ENCODE measurements at regions not wholly inside any gene's neighbourhood (a gene's known extent, or its start where the extent isn't known, plus 50 kb on each side); places are given as distances from the start of the nearest gene placed in this dataset.
"Not testable (repeated sequence)": the region's sequence is repeated elsewhere in the genome, so short reads cannot be mapped to it uniquely, and the experiment has no call there.

DNA sequence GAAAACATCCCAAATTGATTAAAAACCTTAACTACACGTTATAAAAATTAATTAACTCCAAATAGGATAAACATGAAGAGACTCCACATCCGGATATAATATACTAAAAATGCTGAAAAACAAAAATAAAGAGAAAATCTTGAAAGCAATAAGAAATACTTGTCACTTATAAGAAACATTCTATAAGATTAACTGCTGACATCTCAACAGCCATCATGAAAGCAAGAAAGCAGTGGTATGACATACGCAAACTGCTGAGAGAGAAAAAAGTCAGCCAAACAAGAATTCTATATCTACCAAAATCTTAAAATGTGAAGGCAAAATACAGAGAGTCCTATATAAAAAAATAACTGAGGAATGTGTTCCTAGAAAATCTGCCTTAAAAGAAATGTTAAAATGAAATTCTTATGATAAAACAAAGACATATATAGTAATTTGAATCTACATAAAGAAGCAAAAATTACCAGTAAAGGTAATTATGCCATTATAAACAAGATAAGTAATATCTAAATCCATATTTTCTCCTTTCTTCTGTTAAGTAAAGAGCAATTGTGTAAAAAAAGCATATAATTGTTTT lies 1851.1 kb downstream of the PCDH9 start:
- no peak for DNase-seq (ENCODE audit: extremely low read depth, low read depth)
- TF ChIP-seq, protein P1, sequence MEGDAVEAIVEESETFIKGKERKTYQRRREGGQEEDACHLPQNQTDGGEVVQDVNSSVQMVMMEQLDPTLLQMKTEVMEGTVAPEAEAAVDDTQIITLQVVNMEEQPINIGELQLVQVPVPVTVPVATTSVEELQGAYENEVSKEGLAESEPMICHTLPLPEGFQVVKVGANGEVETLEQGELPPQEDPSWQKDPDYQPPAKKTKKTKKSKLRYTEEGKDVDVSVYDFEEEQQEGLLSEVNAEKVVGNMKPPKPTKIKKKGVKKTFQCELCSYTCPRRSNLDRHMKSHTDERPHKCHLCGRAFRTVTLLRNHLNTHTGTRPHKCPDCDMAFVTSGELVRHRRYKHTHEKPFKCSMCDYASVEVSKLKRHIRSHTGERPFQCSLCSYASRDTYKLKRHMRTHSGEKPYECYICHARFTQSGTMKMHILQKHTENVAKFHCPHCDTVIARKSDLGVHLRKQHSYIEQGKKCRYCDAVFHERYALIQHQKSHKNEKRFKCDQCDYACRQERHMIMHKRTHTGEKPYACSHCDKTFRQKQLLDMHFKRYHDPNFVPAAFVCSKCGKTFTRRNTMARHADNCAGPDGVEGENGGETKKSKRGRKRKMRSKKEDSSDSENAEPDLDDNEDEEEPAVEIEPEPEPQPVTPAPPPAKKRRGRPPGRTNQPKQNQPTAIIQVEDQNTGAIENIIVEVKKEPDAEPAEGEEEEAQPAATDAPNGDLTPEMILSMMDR (IDR thresholded peaks at IDR 0.05; ENCODE audit: low read depth, low read length) = no peak

DNA sequence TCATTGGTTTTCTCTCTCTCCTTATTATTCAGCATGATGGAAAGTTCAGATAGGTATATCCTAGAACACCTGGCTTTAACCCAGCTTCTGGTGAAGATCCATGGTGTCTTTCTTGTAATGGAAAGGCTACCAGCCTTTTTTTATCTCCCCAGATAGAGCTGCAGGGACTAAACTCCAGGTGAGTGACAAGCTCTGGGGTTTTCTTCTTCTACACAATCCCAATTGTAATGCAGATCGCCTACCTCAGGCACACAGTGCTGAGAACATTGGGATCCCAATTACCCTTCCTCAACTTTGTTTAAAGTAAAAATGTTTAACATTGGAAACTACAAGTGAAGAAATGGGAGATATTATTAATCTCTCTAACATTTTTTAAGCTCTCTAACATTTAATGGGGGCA lies 1851.7 kb downstream of the PCDH9 start:
- TF ChIP-seq, protein P1 (IDR thresholded peaks at IDR 0.05; ENCODE audit: low read depth, low read length) = no peak
- DNase-seq (ENCODE audit: extremely low read depth, low read depth) = no peak

DNA sequence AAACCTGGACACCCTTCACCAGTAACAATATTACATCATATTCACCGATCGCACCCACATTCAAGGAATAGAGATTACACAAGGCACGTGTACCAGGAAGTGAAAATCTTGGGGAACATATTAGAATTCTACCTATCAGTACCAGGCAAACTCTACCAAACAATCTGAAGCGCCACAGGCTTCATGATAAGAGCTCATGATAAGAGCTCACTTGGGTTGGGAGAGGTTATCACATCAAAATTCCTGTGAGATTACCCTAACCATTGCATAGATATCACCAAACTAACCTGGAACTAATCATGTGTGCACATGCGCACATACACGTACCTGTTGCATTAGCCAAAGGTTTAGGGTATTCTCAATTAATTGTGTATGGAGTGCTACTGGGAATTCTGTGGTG lies 1861.3 kb downstream of the PCDH9 start:
- DNase-seq (ENCODE audit: extremely low read depth, low read depth) = no peak
- TF ChIP-seq, protein P1 (IDR thresholded peaks at IDR 0.05; ENCODE audit: low read depth, low read length) = no peak

DNA sequence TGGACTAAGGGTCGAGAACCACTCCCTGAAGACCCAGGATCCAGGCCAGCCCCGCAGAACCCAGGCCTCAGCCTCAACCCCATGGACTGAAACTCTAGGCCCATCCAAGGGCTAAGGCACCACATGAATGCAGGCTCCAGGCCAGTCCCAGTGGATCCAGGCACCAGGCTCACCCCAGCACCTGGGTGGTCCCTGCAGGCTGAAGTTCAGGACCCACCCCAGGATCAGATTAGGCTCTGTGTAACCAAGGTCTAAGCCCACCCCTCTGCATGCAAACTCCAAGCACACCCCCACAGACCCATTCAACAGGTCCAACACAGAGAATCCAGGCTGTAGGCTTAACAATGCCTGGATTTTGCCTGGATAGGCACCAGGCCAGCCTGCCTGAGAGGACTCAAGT lies 1876.2 kb downstream of the PCDH9 start:
- DNase-seq (ENCODE audit: extremely low read depth, low read depth) = no peak
- TF ChIP-seq, protein P1 (IDR thresholded peaks at IDR 0.05; ENCODE audit: low read depth, low read length) = no peak

DNA sequence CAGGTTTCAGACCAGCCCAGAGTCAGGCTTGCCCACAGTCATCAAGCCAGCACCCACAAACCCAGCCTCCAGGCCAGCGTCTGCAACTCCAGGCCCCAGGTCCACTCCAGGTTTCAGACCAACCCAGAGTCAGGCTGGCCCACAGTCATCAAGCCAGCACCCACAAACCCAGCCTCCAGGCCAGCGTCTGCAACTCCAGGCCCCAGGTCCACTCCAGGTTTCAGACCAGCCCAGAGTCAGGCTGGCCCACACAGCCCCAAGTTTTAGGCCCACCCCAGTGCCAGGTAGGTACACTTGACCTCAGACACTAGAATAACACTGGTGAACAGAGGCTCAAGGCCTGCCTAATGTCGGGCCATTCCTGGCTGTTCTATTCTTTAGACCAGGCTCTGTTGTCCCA lies 1877.0 kb downstream of the PCDH9 start:
- DNase-seq (ENCODE audit: extremely low read depth, low read depth) = not testable (repeated sequence)

DNA sequence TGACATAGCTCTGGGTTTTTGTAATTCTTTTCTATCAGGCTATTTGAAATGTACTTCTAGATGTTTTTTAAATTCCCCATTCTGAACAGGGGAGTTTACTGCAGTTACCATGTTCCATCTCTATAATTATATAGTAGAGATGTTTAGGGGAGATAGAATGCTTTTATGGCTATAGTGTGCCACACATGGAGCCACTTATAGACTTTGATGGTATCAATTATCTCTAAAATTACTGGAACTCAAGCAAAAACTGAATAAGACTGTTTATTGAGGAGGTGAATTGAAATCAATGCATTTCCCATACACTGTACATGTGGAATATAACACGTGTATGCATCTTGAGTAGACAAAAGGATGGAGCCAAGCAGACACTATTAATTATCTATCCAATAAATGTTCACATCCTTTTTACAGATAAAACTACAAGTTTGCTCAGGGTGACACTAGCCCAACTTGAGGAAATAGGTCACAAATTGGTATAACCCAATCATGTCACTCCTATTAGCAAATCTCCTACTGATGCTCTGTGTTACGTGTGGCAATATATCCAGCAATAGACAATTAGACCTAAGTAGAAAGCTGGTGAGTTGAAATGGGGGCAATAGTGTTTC lies 1882.6 kb downstream of the PCDH9 start:
- TF ChIP-seq, protein P1 (IDR thresholded peaks at IDR 0.05; ENCODE audit: low read depth, low read length) = no peak
- DNase-seq (ENCODE audit: extremely low read depth, low read depth) = no peak

DNA sequence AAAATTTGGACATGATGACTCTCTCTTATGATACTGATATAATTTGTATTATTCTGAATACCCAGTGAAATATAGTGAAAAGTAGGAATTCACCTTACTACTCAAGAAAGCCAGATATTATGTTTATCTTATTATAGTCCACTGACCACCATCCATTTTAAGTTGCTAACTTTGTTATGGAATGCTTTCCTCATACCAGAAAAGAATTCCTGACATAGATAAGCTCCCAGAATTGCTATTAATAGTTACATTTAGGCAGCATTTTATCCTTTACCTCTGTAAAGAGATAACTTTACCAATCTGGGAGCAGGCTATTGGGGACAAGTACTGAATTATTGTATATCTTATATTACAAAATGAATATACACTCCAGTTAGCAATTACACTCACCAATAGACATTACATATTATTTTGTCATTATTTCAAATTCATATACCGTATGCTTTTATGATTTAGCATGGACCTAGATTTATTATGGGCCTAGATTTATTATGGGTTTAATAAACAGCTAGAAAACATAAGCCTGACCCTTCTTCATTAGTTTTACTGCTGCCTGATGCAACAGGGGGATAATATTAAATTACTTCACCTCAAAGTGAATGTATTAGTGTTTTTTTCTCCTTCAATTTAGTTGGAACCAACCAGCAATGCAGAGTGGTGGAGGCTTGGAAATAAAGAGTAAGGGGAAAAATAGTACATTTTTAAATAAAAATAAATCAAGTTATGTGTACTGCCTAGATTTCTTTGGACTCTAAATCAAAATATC lies 1886.1 kb downstream of the PCDH9 start:
- no peak for DNase-seq (ENCODE audit: extremely low read depth, low read depth)
- TF ChIP-seq, protein P1 (IDR thresholded peaks at IDR 0.05; ENCODE audit: low read depth, low read length) = no peak

All from AG09319 (cell line).